Glomerular visceral epithelial cell (primary cell): ENCODE measurements at regions not wholly inside any gene's neighbourhood (a gene's known extent, or its start where the extent isn't known, plus 50 kb on each side); places are given as distances from the start of the nearest gene placed in this dataset.

Experiments
- DNase-seq: peaks from one replicate; pipeline ENCODE4 v3.0.0-alpha.2; 2016; ENCODE audit errors: extremely low spot score

DNA sequence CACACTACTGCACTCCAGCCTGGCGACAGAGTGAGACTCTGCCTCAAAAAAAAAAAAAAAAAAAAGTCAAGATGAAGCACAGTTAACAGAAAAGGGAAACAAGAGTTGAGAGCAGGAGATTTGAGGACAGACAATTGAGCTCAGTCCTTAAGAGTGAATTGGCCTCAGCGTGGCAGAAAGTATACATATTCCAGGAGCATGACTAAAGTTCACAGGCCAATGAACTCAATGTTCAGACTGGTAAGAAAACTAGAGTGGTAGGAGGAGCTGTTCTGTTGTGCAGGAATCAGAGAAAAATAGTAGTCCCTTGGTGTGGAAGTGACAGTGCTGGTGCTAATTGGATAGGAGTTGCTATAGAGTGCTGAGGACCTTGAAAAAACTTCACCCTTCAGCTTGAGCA, 60.0 kb downstream of the NRN1 start:
- DNase-seq = no peak

DNA sequence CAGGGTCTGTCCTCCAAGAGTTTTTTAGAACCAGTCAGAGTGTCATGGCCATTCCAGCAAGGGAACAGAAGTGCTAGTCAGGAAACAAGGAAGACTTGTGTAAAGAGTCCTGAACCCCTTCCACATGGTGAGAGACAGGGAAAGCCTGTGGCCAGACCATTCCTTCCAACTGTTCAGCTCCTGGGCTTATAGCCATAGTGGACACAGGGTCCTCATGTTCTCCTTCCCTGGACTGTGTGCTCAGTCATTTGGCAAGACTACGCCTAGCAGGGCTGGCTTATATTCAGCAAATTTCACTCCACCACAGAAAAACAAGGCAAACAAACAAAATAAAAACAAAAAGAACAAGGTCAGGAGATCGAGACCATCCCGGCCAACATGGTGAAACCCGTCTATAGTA, 60.5 kb downstream of the NRN1 start:
- no peak for DNase-seq

DNA sequence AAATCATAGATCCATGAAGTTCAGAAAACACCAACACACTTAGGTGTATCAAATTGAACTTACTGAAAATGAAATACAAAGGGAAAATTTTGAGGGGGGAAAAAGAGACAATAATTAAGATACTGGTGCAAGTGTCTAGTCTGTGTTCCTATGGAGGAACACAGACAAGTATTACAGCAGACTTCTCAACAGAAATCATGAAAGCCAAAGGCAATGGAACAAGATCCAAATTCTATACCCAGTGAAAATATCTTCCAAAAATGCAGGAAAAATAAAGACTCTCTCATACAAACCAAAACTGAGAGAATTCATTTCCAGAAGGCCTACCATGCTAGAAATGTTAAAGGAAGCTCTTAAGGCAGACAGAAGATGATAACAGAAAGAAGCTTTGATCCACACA, 63.1 kb downstream of the NRN1 start:
- no peak for DNase-seq

DNA sequence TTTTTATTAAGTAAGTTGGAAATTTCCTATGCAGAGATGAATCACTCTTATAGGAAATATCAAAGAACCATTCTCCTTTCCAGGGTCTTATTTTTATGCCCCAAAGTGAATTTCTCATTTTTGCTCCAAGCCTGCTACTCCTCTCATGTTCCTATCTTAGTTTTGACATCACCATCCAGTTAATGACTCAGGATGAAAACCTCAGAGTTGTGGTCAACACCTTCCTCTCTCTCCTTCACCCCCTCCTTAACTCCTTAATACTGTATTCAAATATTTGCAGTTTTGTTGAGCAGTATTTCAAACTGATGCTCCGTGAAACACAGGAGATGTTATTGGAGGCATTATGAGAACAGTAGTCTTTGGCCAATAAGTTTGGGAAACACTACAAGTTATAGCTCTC, 64.1 kb downstream of the NRN1 start:
- peak; percentile 15 for DNase-seq

DNA sequence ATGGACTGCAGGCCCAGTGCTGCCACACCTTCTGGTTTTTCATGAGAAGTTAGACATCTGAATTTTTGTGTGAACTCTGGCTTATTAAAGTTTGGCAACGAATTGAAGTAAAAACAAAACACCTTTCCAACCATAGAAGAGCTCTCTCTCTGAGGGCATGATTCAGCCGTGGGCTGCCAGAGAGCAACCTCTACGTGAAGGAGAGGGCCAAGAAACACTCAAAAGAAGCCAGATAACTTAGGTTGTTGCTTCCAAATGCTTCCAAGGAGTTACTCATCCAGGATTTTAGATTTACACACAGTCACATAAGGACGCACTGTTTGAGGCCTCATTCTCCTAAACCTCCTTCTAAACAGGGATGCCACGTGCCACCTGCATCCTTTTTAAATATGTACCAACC, 65.5 kb downstream of the NRN1 start:
- DNase-seq = no peak

DNA sequence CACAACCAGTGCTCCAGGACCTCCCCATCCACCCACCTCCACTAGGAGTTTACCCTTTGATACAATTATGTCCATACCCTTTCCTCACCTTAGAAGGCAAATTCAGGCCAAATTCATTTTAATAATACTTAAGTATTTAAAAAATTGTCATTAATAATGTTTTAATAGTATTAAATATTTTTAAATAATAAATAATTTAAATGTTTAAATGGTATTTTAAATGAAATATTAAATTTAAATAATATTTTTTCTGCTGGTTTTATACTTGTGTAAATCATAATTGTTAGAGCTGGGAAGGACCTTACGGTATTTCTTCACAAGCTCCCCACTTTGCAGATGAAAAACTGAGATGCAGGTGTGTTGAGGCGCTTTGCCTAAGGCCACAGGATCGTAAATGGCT, 67.8 kb downstream of the NRN1 start:
- DNase-seq = no peak

DNA sequence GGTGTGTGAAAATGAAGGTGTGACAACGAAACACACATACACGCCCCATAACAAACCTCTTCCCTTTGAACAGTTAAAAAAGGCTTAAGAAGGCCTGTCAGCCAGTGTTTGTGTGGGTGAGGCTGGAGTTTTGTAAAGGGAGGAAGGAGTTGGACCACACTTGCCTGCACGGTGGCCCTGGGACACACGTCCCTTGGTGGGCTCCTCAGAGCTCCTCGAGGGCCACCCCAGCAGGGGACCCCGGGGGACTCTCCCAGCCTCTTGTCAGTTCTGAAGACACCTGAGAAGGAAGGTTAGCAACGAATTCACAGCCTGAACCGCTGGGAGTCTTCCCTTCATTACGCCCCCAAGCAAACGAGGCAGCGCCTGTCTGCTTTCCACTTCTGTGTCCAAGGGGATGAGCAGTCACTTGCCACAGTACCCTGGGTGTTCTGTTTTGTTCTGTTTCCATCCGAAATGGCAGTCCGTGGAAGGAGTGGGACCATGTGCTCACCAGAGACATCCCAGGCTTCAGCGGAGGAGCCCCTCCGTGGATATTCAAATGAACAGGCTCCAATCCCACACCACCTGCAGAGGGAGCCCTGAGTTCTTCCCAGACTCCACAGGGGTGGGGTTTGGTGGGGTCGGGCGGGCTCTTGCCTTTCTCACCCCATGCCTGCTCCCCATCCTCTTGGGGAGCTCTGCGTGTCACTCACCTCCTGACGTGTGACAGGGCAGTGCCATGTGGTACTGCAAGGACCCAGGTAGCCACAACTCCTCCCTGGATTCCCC, 68.6 kb downstream of the NRN1 start:
- no peak for DNase-seq

DNA sequence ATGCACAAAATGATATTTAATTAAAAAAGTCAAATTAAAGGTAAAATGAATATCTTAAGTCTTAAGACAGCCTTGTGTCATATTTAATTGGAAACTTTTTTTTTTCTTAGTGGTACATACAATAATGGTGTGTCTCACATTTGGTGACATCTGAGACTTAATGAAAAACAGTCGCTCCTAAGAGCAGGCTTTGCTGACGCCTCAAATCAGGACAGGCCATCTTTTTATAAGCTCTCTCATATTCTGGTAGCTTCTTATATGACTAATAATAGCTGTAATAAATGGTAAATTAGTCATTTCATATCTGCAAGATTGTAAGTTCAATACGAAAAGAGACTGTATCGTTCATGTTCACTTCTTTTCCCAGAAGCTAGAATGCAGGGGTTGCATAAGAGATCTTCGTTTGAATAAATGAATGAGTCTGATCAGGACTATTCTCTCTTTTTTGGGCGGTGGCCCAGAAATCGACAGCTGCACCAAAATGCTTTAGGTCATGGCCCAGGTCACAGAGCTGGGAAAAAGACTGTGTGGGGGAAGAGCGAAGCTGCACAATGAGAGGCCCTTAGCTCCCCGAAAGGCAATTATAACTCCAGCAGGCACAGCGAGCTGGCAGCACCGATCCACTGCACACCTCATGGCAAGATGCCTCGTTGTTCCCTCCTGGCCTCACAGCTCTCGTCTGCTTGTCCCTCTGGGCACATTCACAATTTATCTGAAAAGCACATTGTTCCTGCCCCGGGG, 69.4 kb downstream of the NRN1 start:
- DNase-seq = no peak

DNA sequence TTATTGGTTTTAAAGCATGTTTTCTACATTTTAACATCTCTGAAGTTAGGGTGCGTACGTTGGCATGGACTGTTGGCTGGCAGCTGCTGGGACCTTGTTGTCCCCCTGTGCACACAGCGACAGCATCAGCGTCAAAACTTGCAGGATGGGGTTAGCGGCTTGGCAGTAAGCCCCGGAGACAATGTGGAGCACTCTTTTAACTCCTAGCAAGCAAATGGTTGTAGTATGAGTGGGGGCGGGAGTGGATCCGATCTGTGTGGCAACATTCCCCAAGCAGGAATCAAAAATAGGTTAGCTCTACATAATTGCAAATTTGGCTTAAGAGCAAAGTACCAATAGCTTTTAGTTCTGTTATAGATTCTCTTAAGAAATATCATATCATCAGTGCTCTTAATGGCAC, 70.1 kb downstream of the NRN1 start:
- no peak for DNase-seq

DNA sequence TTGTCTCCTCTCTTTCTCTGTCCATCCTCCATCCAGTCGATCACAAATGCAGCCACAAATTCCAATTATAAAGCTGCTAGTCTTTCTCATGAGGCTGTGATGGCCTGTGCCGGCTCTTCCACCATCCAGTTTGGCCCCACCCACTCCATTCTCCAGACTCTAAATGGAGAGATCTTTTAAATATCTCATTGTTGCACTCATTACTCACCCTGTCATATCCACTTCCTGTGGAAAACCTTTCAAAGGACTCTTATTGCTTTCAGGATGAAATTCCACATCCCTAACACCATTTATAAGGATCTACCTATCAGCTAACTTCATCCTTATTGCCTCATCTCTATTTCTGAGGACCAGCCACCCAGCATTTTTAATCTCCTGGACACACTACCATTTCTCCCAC, 70.6 kb downstream of the NRN1 start:
- DNase-seq = no peak

DNA sequence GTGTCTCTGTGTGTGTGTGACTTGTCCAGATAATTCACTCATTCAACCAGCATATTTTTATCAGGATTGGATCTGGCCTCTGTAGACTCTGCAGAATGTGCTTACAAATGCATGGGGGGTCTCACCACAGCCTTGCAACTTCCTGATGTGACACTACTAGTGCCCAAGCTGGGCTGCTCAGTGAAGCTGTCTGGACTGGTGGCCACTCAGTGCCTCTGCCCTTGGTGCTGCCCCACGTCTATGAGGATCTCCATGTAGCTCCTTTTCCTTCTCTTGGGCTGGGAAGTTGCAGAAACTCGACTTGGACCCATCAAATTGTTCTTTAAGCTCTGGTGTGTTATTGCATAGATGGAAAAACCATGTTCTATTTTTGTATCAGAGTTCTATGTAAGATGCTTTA, 75.8 kb downstream of the NRN1 start:
- no peak for DNase-seq

DNA sequence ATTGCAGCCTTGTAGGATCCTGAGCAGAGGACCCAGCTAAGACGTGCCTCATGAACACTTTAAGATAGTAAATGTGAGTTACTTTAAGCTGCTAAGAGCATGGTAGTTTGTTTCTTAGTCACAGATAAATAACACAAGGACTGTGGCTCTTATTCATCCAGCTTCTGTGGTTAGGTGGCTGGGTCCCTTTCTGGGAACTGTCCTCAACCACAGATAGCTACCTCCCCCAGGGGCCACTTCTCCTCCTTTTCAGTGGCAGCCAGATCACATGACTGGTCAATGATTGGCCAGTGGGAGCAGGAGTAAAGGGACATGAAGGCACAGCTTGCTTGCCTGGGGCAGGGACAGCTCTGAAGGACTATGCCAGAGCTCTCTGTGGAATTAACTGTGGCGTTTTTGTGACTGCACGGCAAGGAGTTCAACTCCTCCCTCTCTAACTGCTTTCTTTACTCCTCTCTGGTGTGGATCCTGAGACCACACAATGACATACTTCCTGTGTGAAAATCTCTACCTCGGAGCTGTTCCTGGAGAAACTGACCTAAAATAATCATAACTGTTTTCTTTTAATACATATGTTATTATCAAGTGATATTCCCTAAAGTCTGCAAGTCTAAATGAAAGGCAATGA, 76.5 kb downstream of the NRN1 start:
- DNase-seq = no peak

DNA sequence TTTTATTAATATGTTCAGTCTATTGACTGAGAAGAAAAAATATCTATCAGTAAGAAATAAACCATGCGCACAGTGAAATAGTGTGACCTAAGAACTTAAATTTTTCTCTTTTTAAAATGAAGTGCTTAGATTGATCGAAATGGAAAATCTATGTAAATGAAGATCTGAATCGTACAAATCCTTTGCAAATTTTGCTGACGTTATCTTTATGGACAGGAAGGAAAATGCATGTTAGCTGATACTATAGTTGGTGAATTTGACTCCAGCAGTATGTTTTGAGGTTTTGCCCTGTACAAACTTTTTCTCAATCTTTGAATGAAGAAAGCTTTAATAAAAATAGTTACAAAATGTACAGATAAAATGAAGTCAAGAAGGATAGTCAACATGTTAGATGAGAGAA, 82.9 kb downstream of the NRN1 start:
- DNase-seq = no peak

DNA sequence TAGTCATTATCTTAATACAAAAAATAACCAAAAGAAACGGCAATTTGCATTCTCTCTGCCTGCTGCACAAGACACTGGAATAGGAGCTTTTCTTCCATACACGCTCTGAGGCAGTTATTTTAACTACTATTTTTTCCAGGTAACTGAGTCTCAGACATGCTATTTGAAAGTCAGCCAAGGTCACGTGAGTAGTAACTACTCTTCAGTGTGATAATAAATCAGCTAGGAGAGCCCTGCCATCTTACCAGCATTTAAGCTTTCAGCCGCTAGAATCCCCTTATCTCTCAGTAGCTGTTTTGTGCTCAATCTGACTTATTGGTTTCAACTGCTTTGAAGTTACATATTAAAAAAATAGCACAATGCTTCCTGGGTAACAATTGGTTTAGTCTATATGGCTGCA, 84.5 kb downstream of the NRN1 start:
- DNase-seq = no peak

DNA sequence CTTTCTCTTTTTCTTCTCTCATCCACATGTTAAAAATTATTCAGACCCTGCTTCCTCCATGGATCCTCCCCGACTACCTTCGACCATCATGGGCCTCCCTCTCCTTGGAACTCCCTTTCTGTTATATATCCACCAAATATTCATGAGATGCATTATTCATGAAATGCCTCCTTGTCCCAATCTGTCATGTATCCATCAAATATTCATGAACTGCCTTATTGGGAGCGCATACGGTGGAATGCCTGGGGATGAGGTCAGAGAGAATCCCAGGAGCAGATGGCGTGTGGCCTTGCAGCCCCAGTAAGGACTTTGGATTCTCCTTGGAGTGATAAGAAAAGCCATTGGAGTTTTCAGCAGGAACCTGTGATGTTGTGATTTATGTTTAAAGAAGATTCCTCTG, 97.0 kb downstream of the NRN1 start:
- no peak for DNase-seq

DNA sequence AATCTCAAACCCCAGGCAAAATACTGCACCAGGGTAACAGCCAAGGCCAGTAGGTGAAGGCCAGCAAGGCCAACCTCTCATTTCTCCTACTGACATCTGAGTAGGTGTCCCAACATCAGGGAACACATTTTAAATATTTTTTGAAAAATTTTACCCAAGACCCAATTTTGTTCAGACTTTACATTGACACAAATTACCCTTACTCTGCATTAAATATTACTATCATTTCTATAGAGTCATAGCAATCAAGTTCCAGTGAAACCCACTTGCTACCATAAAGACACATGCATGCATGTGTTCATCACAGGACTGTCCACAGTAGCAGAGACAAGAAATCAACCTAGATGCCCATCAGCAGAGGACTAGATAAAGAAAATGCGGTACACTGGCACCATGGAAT, 99.9 kb downstream of the NRN1 start:
- DNase-seq = no peak

DNA sequence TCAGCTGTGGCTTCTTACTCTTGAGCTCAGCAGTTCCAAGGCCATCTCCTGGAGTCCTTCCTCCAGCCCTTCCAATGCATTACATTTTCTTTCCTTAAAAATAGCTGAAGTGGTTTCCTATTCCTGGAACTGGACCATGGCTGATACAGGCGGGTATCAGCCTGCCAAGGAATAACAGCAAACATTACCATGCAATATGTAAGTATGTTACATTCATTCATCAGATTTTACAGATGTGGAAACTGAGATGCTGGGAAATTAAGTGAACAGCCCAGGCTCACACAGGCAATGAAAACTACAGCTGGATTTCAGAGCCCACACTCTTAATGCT, 100.4 kb downstream of the NRN1 start:
- no peak for DNase-seq

DNA sequence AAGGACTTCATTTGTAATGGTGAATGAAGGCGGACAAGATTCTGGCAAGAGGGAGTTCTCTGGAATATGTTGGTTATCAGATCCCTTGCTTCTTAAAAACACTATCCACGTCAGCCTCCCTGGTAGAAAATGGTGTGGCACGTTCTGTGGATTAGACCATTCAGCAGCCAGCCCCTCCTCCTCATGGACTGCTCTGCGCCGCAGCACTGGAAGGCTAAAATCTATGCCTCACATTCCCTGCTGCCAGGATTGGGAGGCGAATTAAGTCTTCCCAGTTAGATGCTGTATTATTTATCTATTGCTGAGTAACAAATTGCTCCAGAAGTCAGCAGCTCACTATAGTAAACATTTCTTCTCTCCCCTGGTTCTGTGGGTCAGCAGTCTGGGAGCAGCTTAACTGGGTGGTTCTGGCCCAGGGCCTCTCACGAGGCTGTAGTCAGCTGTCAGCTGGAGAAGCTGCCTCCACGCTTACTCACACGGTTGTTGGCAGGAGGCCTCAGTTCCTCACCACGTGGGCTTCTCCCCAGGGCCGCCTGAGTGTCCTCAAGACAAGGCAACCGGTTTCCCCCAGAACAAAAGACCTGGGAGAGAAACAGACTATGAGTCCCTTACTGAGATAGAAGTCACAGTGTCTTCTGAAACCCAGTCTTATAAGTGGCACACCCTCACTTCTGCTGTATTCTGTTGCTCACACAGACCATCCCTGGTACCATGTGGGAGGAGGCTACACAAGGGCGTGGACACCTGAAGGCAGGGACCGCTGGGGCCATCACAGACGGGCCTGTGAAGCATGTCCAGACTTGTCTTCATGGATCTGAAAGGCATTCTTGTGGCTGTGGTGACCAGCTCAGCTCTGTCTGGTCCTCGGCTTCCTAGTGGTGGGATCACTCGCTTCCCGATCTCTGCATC, 101.0 kb downstream of the NRN1 start:
- peak; percentile 29 for DNase-seq

DNA sequence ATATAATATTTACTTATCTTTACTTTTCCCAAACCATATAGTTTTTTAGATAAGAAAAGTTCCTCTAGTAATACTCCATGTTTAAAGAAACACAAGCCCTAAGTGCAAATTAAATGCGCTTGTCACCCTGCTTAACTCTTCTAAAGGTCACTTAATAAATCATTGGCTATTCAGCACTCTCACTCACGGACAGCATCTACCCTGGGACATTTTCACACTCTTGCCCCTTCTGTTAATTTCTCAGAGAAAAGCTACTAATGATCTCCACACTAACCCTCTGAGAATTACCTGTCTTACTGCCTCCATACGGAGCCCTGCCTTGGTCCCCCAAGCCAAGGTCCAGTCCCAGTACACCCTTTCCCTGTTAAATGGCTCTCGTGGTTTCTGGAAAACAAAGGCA, 102.2 kb downstream of the NRN1 start:
- no peak for DNase-seq

DNA sequence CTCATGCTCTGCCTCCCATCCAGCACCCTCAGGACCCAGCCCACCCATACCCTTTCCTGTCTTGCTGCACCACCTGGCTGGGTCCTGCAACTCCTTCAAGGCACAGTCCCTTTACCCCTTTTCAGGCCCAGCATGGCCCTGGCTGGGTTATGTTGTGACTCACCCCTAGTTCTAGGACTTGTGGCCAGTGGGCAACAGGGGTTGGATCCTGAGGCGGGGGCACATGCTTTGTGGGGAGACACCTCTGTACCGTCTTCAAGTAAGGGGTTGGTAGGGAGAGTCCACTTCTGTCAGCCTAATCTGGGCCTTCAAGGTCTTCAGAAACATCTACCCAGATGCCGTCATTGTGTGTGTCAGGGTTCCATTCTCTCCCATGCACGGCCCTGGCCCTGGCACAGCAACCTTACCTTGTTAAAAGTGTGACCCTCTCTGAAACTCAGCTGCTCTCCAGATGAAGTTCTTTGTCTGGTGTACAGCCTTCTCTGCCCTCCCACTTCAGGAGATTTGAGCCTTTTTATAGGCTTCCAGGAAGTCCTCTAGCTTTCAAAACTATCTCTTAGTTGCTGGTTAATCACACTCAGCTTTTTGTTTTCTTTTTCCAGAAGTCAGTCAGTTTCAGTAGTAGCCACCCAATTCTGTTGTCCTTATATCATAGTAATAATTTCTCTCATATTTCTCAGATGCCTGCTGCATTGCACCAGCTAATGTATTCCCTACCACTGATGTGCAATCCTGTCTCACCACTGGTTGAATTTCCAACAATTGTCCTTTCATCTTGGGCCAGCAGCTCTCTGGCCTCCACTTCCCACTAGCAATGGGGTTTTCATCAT, 107.3 kb downstream of the NRN1 start:
- DNase-seq = no peak

DNA sequence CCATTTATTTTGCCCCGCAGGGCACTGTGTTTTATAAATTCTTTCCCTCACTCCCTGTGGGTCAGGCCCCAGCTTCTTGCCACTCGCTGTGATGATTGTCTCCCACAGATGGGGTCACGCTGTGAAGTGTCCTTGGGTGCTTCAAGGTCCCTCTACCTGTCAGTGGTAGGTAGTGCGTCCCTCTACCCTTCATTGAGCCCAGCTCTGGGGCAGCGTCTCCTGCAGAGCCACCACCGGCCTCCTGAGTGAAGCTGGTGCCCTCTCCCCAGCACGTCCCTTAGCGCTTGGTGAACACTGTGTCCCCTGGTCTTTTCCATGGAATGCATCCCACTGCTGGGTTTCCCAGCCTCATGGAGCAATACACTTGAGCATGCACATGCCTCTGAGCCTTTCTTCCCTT, 108.2 kb downstream of the NRN1 start:
- no peak for DNase-seq
